Activated naive CD8-positive, alpha-beta T cell (primary cell): ENCODE measurements at regions not wholly inside any gene's neighbourhood (a gene's known extent, or its start where the extent isn't known, plus 50 kb on each side); places are given as distances from the start of the nearest gene placed in this dataset.

ENCODE experiments used
- H3K27ac Mint-ChIP-seq: one replicate; pipeline ENCODE4 v1.8.0; 2021; ENCODE audit warnings: mixed read lengths
- H3K27me3 Mint-ChIP-seq: one replicate; pipeline ENCODE4 v1.8.0; 2021; ENCODE audit warnings: mixed read lengths
- H3K36me3 Mint-ChIP-seq: one replicate; pipeline ENCODE4 v1.8.0; 2021; ENCODE audit warnings: mixed read lengths
- H3K4me1 Mint-ChIP-seq: one replicate; pipeline ENCODE4 v1.8.0; 2021; ENCODE audit warnings: low read depth, mixed read lengths
- H3K4me3 Mint-ChIP-seq: one replicate; pipeline ENCODE4 v1.8.0; 2021; ENCODE audit warnings: mild to moderate bottlenecking, mixed read lengths
- H3K9me3 Mint-ChIP-seq: one replicate; pipeline ENCODE4 v1.8.0; 2021; ENCODE audit warnings: low read depth, mixed read lengths

DNA sequence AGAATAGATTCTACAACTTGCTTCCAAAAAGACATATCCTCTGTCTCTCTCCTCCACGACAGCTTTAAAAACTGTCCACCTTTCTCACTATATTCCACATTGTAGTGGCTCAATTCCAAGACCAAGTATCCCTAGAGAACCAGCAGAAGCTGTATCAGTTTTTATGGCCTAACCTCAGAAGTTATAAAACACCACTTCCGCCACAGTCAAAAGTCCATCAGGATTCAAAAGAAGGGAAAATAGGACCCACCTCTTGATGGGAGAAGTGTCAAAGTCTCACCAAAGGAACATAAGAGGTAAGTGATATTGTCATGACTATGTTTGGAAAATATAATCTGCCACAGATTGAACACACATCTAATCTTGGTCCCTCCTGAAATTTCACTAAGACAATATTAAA lies 299.2 kb upstream of the RGMB start:
- H3K9me3 Mint-ChIP-seq: no peaks in the 10 kb centered on the region
- H3K4me1 Mint-ChIP-seq: no peaks in the 10 kb centered on the region
- H3K4me3 Mint-ChIP-seq: no peak overlapping the region
- H3K36me3 Mint-ChIP-seq: no peaks in the 10 kb centered on the region
- H3K27ac Mint-ChIP-seq: no peak overlapping the region
- peaks cover 2% of the 10 kb centered on the region for H3K27me3 Mint-ChIP-seq

DNA sequence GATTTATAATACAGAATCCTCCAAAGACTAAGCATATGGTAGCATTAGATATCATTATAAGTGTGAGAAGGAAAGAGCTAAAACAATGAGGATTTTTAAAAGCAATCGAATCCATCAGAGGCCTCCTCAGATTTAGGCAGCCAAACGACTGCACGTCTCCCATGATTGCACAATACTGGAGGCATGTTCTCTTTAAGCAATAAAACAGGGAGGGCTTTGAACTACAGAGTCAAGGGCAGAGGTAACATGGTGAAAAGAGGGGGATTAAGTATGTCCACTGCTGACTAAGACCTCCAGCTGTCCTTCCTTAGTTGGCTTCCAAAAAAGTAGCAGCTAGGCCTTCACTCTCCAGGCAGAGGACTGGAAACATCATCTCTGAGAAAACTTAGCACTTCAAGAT lies 298.7 kb upstream of the RGMB start:
- H3K4me1 Mint-ChIP-seq: no peaks in the 10 kb centered on the region
- H3K9me3 Mint-ChIP-seq: no peaks in the 10 kb centered on the region
- H3K27me3 Mint-ChIP-seq: peaks cover 2% of the 10 kb centered on the region
- H3K27ac Mint-ChIP-seq: no peak overlapping the region
- H3K4me3 Mint-ChIP-seq: no peak overlapping the region
- no peaks in the 10 kb centered on the region for H3K36me3 Mint-ChIP-seq

DNA sequence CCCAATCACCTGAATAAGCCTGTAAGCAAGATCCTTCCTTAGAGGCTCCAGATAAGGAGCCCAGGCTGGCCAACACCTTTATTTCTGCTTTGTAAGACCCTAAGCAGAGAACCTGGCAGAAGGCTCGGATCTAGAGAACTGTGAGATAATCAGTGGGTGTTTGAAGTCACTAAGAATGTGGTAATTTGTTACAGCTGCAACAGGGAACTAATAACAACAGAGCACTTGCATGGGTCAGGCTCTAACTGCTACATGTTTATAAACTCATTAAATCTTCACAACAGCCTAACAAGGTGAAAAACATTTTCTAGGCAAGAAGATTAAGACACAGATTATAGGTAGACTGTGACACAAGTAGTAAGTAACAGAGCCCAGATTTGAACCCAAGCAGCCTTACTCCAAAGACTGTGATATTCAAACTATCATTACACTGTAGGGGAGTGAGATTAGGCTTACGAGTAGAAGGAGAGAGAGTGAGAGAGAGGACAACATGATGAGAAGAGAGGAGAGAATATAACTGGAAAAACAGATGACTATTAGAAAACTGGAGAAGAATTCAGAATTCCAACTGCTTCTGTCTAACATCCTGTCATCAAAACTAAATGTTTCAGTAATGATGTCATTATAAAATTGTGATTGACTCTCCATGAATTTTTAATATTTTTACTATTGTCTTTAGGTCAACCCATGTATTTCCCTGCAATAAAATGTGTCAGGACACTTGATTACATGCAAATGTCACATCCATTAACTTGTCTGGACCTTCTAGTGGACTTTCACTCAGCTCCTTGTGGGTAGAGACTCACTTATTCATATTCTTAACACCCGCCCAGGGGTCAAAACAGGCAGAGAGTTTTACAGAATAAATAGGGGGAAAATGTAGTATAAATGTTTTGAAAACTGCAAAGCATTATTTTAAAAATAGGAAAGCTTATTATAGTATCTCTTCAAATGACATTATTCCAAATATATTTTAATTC lies 290.9 kb upstream of the RGMB start:
- Mint-ChIP-seq H3K4me1 (no peaks in the 10 kb centered on the region), H3K27me3 (peaks cover 1% of the 10 kb centered on the region), H3K36me3 (no peaks in the 10 kb centered on the region), H3K9me3 (no peaks in the 10 kb centered on the region), H3K27ac (no peak overlapping the region), H3K4me3 (no peak overlapping the region)

DNA sequence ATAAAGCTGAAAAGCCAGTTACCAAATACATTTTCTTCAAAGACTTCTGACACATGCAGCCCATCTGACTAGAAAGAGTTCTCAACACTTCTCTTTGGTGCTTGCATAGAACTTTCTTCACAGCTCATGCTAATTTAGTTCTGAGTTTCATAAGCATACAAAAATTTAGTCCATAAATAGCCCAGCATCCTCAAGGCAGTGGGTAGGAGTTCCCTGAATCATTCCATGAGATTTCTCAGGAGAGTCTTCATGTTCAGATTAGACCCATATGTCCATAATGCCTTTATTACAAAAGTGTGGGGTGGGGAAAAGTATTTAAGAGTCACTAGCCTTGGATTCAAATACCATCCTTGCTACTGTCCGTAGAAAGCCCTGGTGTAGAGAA lies 290.2 kb upstream of the RGMB start:
- no peak overlapping the region for H3K4me3 Mint-ChIP-seq
- no peaks in the 10 kb centered on the region for H3K9me3 Mint-ChIP-seq
- H3K36me3 Mint-ChIP-seq: no peaks in the 10 kb centered on the region
- no peak overlapping the region for H3K27ac Mint-ChIP-seq
- H3K4me1 Mint-ChIP-seq: no peaks in the 10 kb centered on the region
- H3K27me3 Mint-ChIP-seq: peaks cover 1% of the 10 kb centered on the region

DNA sequence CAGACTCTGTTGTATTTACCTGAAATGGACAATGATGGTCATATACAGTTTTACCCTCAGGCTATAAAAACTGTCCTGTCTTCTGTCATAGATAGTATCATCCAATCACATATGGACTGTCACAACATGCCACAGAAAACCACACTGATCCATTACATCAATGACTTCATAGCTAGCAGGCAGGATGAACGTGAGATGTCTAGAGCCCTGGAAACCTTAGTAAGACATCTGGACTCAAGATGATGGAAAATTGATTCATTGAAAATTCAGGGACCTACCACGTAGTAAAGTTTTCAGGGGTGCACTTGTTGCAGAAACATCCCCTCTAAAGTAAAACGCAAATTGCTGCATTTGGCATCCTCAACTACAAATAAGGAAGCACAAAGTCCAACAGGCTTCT lies 284.4 kb upstream of the RGMB start:
- Mint-ChIP-seq H3K4me1 (peaks cover 2% of the 10 kb centered on the region), H3K9me3 (no peaks in the 10 kb centered on the region), H3K4me3 (no peak overlapping the region), H3K27me3 (no peaks in the 10 kb centered on the region), H3K27ac (no peak overlapping the region), H3K36me3 (no peaks in the 10 kb centered on the region)

DNA sequence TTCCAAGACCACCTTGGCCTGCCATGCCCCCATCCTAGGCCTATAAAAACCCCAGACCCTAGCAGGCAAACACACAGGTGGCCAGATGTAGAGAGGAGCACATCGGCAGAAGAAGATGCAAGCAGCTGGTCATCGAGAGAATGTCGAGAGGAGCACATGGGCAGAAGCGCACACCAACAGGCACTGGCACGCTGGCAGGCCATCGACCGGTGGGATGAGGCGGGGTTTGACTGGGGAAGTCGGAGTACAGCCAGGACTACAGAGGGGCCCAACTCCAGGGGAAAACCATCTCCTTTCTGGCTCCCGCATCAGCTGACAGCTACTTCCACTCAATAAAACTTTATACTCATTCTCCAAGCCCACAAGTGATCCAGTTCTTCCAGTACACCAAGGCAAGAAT lies 283.1 kb upstream of the RGMB start:
- peaks cover 5% of the 10 kb centered on the region for H3K4me1 Mint-ChIP-seq
- no peaks in the 10 kb centered on the region for H3K27me3 Mint-ChIP-seq
- no peak overlapping the region for H3K4me3 Mint-ChIP-seq
- no peaks in the 10 kb centered on the region for H3K36me3 Mint-ChIP-seq
- no peak overlapping the region for H3K27ac Mint-ChIP-seq
- peaks cover 6% of the 10 kb centered on the region for H3K9me3 Mint-ChIP-seq

DNA sequence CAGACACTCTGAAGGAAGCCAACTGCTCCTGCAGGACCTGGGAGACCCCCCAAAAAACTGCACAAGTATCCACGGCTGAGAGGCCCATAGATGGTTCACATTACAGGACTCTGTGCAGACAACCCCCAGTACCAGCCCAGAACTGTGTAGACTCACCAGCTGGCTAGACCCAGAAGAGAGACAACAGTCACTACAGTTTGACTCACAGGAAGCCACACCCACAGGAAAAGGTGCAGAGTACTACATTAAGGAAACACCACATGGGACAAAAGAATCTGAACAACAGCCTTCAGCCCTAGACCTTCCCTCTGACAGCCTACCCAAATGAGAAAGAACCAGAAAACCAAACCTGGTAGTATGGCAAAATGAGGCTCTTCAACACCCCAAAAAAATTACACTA lies 281.2 kb upstream of the RGMB start:
- Mint-ChIP-seq H3K36me3 (no peaks in the 10 kb centered on the region), H3K4me3 (no peak overlapping the region), H3K27ac (no peak overlapping the region), H3K9me3 (peaks cover 7% of the 10 kb centered on the region), H3K27me3 (no peaks in the 10 kb centered on the region), H3K4me1 (peaks cover 5% of the 10 kb centered on the region)

DNA sequence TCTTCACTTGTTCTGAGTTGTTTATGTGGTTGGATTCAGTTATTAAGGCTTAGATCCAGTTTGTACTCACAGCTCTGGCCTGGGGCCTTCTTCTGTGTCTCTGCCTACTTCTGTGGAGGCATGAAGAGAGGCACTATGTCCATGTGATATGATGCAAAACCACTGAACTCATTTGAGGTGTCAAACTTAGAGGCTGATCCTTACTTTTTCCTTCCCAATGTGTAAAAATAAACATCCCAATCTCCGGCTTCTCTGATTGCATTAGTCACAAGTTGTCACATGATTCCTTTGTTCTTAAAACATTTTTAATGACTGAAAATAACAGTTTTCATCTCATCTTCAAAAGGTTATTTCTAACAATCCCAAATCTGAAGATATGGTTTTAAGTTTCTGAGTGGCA lies 276.0 kb upstream of the RGMB start:
- Mint-ChIP-seq H3K4me3 (no peak overlapping the region), H3K27ac (no peak overlapping the region), H3K36me3 (no peaks in the 10 kb centered on the region), H3K4me1 (peaks cover 5% of the 10 kb centered on the region), H3K27me3 (peaks cover 1% of the 10 kb centered on the region), H3K9me3 (peaks cover 7% of the 10 kb centered on the region)

DNA sequence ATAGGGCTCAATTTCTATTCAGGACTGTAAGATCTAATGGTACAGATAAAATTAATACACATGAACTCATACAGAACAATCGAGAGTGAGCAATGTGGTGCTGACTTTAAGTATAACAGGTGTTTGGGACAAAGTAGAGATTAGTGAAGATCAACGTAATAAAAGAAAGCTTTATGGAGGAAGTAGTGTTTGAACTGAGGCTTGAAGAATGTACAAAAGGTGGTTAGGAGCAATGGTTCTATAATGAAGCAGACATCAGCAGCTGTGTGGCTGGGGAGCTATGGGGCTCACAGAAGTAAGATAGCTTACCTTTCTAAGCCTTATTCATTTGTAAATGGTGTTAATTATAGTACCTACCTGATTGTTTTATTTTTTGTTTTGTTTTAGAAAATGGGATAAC lies 275.4 kb upstream of the RGMB start:
- H3K4me1 Mint-ChIP-seq: peaks cover 4% of the 10 kb centered on the region
- H3K27me3 Mint-ChIP-seq: peaks cover 1% of the 10 kb centered on the region
- no peak overlapping the region for H3K4me3 Mint-ChIP-seq
- no peak overlapping the region for H3K27ac Mint-ChIP-seq
- H3K9me3 Mint-ChIP-seq: peaks cover 7% of the 10 kb centered on the region
- H3K36me3 Mint-ChIP-seq: no peaks in the 10 kb centered on the region

DNA sequence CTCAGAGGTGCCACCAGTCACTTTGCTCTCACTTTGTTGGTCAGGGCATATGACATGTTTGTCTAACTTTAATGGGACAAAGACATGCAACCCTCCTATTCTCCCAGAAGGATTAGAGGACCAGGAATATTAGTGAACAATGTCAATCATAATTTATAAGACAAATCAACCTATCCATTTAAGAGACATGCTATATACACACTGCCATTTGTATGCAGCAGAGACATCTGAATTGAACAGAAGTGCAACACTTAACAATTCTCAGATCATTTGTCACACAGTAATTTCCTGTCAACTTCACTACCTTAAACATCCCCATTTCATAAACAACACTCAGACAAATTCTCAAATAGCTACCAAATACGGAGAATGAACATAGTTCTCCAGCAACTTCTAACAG lies 273.6 kb upstream of the RGMB start:
- no peak overlapping the region for H3K27ac Mint-ChIP-seq

DNA sequence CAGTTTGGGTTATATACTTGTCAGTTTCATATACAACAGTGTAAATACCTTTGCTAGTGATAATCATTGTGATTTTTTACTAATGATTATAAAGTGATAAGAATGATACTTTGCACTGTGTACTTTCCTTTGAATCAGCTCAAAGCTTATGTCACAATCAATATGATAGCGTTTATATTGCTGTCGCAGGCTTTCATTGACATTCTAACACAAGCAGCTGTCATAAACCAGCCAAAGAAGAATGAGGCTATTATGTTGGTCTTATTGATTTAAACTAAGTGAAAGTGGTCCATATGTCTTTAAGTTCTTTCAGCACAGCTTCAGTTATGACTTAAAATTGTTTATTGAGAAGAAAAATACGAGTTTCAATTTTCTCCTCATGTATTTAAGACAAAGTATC lies 272.7 kb upstream of the RGMB start:
- H3K4me3 Mint-ChIP-seq: no peak overlapping the region
- no peaks in the 10 kb centered on the region for H3K9me3 Mint-ChIP-seq
- H3K27me3 Mint-ChIP-seq: peaks cover 1% of the 10 kb centered on the region
- H3K36me3 Mint-ChIP-seq: no peaks in the 10 kb centered on the region
- no peak overlapping the region for H3K27ac Mint-ChIP-seq
- no peaks in the 10 kb centered on the region for H3K4me1 Mint-ChIP-seq

More for the DNA sequence above, 273.6 kb upstream of the RGMB start:
- H3K27me3 Mint-ChIP-seq: peaks cover 1% of the 10 kb centered on the region
- peaks cover 5% of the 10 kb centered on the region for H3K9me3 Mint-ChIP-seq
- no peaks in the 10 kb centered on the region for H3K36me3 Mint-ChIP-seq
- no peak overlapping the region for H3K4me3 Mint-ChIP-seq
- peaks cover 1% of the 10 kb centered on the region for H3K4me1 Mint-ChIP-seq

DNA sequence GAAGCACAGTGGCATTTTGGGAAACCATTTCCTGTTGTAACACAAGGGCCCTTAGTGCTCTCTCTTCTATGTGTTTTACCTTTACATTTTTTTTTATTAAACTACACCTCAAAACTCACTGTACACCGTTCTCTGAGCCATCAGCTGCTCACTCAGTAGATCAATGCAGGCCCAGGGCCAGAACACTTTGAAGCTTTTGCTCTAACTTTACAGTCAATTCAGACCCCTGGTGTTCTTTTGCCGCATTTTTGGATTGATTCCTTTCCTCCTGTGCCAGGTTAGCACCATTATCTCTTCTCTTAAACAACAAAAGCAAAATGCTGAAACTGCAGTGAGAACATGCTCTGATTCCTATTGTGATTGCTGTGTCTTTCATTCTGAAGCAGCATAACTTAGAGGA lies 269.8 kb upstream of the RGMB start:
- Mint-ChIP-seq H3K4me3 (no peak overlapping the region), H3K4me1 (no peaks in the 10 kb centered on the region), H3K27me3 (peaks cover 5% of the 10 kb centered on the region), H3K9me3 (peaks cover 2% of the 10 kb centered on the region), H3K27ac (no peak overlapping the region), H3K36me3 (no peaks in the 10 kb centered on the region)

DNA sequence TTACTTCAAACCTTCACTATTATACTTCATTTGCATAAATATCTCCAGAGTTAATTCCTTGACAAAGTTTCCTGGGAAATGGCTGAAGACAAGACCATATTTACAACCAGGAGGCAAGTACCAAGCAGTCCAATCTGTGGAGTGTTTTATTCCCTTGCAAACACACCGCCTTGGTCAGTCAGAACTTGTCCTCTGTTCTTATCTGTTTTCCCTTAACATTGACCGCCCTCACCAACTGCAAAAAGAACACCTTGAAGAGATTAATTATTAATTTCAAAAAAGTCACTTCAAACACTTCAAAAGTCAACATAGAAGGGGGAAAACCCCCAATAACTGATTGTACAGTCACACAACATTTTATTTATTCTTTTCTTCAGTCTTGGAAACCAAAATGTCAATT lies 269.0 kb upstream of the RGMB start:
- Mint-ChIP-seq H3K27ac (no peak overlapping the region), H3K27me3 (peaks cover 5% of the 10 kb centered on the region), H3K36me3 (no peaks in the 10 kb centered on the region), H3K4me1 (no peaks in the 10 kb centered on the region), H3K9me3 (peaks cover 2% of the 10 kb centered on the region), H3K4me3 (no peak overlapping the region)

DNA sequence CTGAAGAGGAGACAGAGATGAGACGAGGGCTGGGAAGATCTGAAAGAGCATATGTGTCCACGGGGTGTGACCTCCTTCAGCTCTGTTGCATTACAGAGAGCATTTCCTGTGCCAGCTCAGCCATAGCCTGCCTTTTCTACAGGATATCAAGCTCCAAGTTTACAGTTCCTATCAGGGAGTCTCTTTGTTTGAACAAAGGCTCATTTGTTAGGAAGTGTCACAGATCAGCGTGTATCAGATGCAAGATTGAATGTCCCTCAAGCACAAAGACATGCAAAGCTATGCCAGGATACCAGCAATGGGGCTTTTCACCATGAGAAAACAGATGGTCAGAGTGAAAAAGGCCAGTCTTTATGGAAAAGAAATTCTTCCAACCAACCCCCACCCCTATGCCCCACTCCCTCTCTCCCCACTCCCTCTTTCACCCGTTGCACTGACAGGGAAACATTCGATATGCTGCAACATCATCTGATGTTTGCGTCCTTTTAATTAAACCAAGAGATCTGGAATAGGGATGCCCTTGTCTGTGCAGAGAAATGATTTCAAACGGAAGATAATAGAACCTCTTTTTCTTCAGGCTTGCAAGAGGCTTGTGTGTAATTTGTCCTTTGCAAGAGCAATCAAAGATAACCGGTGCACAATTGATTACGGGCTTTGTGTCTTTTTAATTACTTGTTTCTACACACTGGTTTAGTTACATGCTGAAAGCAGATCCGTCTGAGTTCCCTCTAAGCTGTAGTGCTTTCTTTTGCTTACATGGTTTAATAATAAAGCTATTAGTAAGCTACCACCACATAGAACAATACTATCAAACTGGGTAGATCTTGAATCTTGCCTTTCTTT lies 263.1 kb upstream of the RGMB start:
- Mint-ChIP-seq H3K4me3 (no peak overlapping the region), H3K36me3 (no peaks in the 10 kb centered on the region), H3K27me3 (peaks cover 4% of the 10 kb centered on the region), H3K27ac (no peak overlapping the region), H3K9me3 (peaks cover 2% of the 10 kb centered on the region), H3K4me1 (no peaks in the 10 kb centered on the region)

DNA sequence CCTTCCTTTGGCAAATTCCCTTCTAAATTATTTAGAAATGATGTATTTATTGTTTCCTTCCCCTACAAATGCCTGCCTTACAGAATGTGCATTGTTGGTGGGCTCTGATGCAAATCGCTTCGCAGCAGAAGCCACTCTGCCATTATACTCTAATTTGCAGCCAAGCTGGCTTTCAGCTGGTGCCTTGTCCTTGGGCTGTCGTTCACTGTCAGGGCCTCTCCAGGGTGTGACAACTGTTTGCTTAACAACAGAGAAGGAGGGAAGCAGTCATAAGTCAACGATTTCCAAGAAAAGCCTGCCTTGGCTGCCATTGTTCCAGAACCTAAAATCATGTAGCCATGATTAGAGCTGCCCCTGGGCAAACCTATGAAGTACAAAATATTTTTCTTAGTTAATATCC lies 260.1 kb upstream of the RGMB start:
- H3K4me1 Mint-ChIP-seq: no peaks in the 10 kb centered on the region
- no peaks in the 10 kb centered on the region for H3K36me3 Mint-ChIP-seq
- H3K9me3 Mint-ChIP-seq: no peaks in the 10 kb centered on the region
- peaks cover 1% of the 10 kb centered on the region for H3K27me3 Mint-ChIP-seq
- H3K27ac Mint-ChIP-seq: no peak overlapping the region
- no peak overlapping the region for H3K4me3 Mint-ChIP-seq
